Ovary (tissue), 3 donors: ENCODE measurements at regions not wholly inside any gene's neighbourhood (a gene's known extent, or its start where the extent isn't known, plus 50 kb on each side); places are given as distances from the start of the nearest gene placed in this dataset.

ENCODE experiments used
- CTCF ChIP-seq, 3 donors: fragments of 450-650 bp in 2 of 3; fragments of 200-600 bp in 1 of 3; IDR thresholded peaks; one replicate each; pipeline versions ENCODE4 v1.5.1 to v1.8.0; 2016 to 2022; ENCODE audit warnings: antibody characterized with exemption in 3 of 3, mild to moderate bottlenecking in 1 of 3
- POLR2A ChIP-seq: fragments of 450-650 bp; IDR thresholded peaks from one replicate; pipeline ENCODE4 v1.6.1; 2017; ENCODE audit warnings: antibody characterized with exemption, mild to moderate bottlenecking, moderate library complexity
- donor health status: DM: no; HTN: no; CAD: no.

GRCh38 chr2:133768658-133769435, 200.6 kb upstream of the NCKAP5 start:
- TF ChIP-seq CTCF (IDR thresholded peaks at IDR 0.05), result no peak
- no peak for TF ChIP-seq POLR2A
